GM21528 (cell line): ENCODE measurements at regions not wholly inside any gene's neighbourhood (a gene's known extent, or its start where the extent isn't known, plus 50 kb on each side); places are given as distances from the start of the nearest gene placed in this dataset.

Experiments
- ATAC-seq: cut with Tn5 transposase; IDR thresholded peaks from one replicate; pipeline ENCODE4 v1.9.1; 2021; ENCODE audit warnings: mild to moderate bottlenecking, moderate library complexity; ENCODE audit not compliant: unreplicated experiment, low FRiP score

- ATAC-seq = no peak
Measured at GRCh38 chr6:15852289-15852688, 189.5 kb upstream of the DTNBP1 start.

- no peak for ATAC-seq
Measured at GRCh38 chr6:15849395-15849794, 186.6 kb upstream of the DTNBP1 start.

- ATAC-seq = no peak
Measured at GRCh38 chr6:15845492-15845891, 182.7 kb upstream of the DTNBP1 start.

- no peak for ATAC-seq
Measured at GRCh38 chr6:15843764-15844163, 180.9 kb upstream of the DTNBP1 start.

- ATAC-seq = no peak
Measured at GRCh38 chr6:15843226-15843625, 180.4 kb upstream of the DTNBP1 start.

- ATAC-seq = no peak
Measured at GRCh38 chr6:15842727-15843117, 179.9 kb upstream of the DTNBP1 start.

- no peak for ATAC-seq
Measured at GRCh38 chr6:15841937-15842726, 179.3 kb upstream of the DTNBP1 start.

GRCh38 chr6:15839969-15840541 is 177.2 kb upstream of the DTNBP1 start:
- no peak for ATAC-seq

- no peak for ATAC-seq
Measured at GRCh38 chr6:15837205-15837604, 174.4 kb upstream of the DTNBP1 start.

GRCh38 chr6:15832841-15833240 is 170.0 kb upstream of the DTNBP1 start:
- no peak for ATAC-seq

GRCh38 chr6:15829156-15829555 is 166.3 kb upstream of the DTNBP1 start:
- ATAC-seq = no peak

- no peak for ATAC-seq
Measured at GRCh38 chr6:15827496-15828255, 164.8 kb upstream of the DTNBP1 start.

- no peak for ATAC-seq
Measured at GRCh38 chr6:15826814-15827318, 164.0 kb upstream of the DTNBP1 start.

- ATAC-seq = no peak
Measured at GRCh38 chr6:15825332-15825930, 162.6 kb upstream of the DTNBP1 start.

GRCh38 chr6:15824811-15825210 is 162.0 kb upstream of the DTNBP1 start:
- ATAC-seq = no peak

GRCh38 chr6:15823838-15824414 is 161.1 kb upstream of the DTNBP1 start:
- ATAC-seq = peak; percentile 50

- no peak for ATAC-seq
Measured at GRCh38 chr6:15822835-15823234, 160.0 kb upstream of the DTNBP1 start.

- ATAC-seq = no peak
Measured at GRCh38 chr6:15819841-15820240, 157.0 kb upstream of the DTNBP1 start.

- no peak for ATAC-seq
Measured at GRCh38 chr6:15819226-15819625, 156.4 kb upstream of the DTNBP1 start.

- ATAC-seq = no peak
Measured at GRCh38 chr6:15818491-15818890, 155.7 kb upstream of the DTNBP1 start.

GRCh38 chr6:15818044-15818443 is 155.2 kb upstream of the DTNBP1 start:
- no peak for ATAC-seq
